Common myeloid progenitor, CD34-positive (primary cell): ENCODE measurements at regions not wholly inside any gene's neighbourhood (a gene's known extent, or its start where the extent isn't known, plus 50 kb on each side); places are given as distances from the start of the nearest gene placed in this dataset.

Experiments
- CTCF ChIA-PET: fragments of 350-600 bp; sonication (Branson Sonifier 250); formaldehyde crosslinking; loops from one replicate; lab custom pipeline; 2021; ENCODE audit warnings: antibody characterized with exemption; lab: Charles Lee
- POLR2A ChIA-PET: fragments of 350-600 bp; sonication (Branson Sonifier 250); formaldehyde crosslinking; loops from one replicate; lab custom pipeline; 2021; ENCODE audit warnings: antibody characterized with exemption; lab: Charles Lee
- DNase-seq, 3 donors: peaks; one replicate each; pipeline versions ENCODE4 v3.0.0 to v3.0.0-alpha.2; 2013
- H3K27ac ChIP-seq, 2 experiments: 1 replicate in 1 of 2; 2 replicates in 1 of 2; pipeline ENCODE4 v1.7.0; 2013; ENCODE audit warnings: inconsistent platforms in 2 of 2, low read length in 2 of 2, mild to moderate bottlenecking in 2 of 2, low read depth in 1 of 2, moderate library complexity in 1 of 2; ENCODE audit not compliant: severe bottlenecking in 2 of 2, insufficient read depth in 1 of 2, poor library complexity in 1 of 2
- H3K27me3 ChIP-seq, 5 experiments: replicated peaks in 2 of 5; 1 replicate in 3 of 5; 2 replicates in 2 of 5; pipeline versions ENCODE4 v1.6.1 to v1.7.0; 2013; ENCODE audit warnings: low read length in 4 of 5, mild to moderate bottlenecking in 2 of 5, moderate library complexity in 2 of 5, inconsistent platforms in 1 of 5; ENCODE audit not compliant: insufficient read depth in 5 of 5, control insufficient read depth in 4 of 5
- H3K36me3 ChIP-seq, 4 experiments: 1 replicate in 2 of 4; 2 replicates in 2 of 4; pipeline versions ENCODE4 v1.6.1 to v1.7.0; 2013; ENCODE audit warnings: low read length in 3 of 4, control low read depth in 1 of 4, mild to moderate bottlenecking in 1 of 4; ENCODE audit not compliant: control insufficient read depth in 4 of 4, insufficient read depth in 4 of 4
- H3K4me1 ChIP-seq, 4 experiments: 1 replicate in 3 of 4; 2 replicates in 1 of 4; pipeline versions ENCODE4 v1.6.1 to v1.7.1; 2013; ENCODE audit warnings: low read length in 3 of 4, mild to moderate bottlenecking in 3 of 4, control low read depth in 1 of 4, inconsistent platforms in 1 of 4, moderate library complexity in 1 of 4; ENCODE audit not compliant: control insufficient read depth in 4 of 4, insufficient read depth in 4 of 4; ENCODE audit errors: control extremely low read depth in 1 of 4
- H3K4me3 ChIP-seq, 7 experiments: 1 replicate in 4 of 7; 2 replicates in 3 of 7; pipeline versions ENCODE4 v1.5.1 to v1.7.0; 2013; ENCODE audit warnings: mild to moderate bottlenecking in 7 of 7, low read length in 6 of 7, moderate library complexity in 6 of 7, inconsistent platforms in 2 of 7, low read depth in 2 of 7, control low read depth in 1 of 7; ENCODE audit not compliant: insufficient read depth in 4 of 7, control insufficient read depth in 1 of 7; ENCODE audit errors: extremely low read depth in 1 of 7
- H3K9me3 ChIP-seq, 5 experiments: 1 replicate in 4 of 5; 2 replicates in 1 of 5; pipeline versions ENCODE4 v1.6.1 to v1.7.1; 2013; ENCODE audit warnings: low read length in 4 of 5, mild to moderate bottlenecking in 2 of 5, inconsistent platforms in 1 of 5, low read depth in 1 of 5, moderate library complexity in 1 of 5; ENCODE audit not compliant: control insufficient read depth in 4 of 5, insufficient read depth in 2 of 5; ENCODE audit errors: control extremely low read depth in 1 of 5
- WGBS: methylation state at CpG from one replicate; pipeline ENCODE4 v1.1.5; 2013; ENCODE audit not compliant: insufficient coverage; 5-methylcytosine and 5-hydroxymethylcytosine counted together

DNA sequence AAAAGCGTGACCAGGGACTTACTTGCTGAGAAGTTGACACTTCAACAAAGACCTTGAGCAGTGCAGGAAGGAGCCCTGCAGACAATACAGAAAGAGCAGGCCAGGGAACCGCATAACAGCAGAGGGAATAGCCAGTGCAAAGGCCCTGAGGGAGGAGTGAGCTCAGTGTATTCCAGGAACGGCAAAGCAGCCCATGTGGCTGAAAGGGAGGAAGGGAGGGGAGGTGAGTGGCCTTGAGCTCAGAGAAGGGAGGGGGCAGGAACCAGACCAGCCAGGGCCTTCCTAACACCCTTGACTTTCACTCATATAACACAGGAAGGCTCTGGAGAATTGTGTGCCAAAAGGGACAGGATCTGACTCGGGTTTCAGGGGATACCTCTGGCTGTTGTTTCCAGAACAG is 112.2 kb downstream of the BCOR start:
- DNase-seq = no peak
- CTCF ChIA-PET = interaction anchor here (1.3 kb wide), 1 partner anchor 21 kb away, joined by 4 read pairs; no protein-coding TSS in a partner anchor
- Histone ChIP-seq H3K27me3 (peaks cover 0 to 7% (median 0%) of the 10 kb centered on the region in 5 experiments), H3K9me3 (no peaks in the 10 kb centered on the region), H3K27ac (no peak overlapping the region), H3K36me3 (no peaks in the 10 kb centered on the region), H3K4me3 (no peak overlapping the region), H3K4me1 (peaks cover 0 to 3% (median 0%) of the 10 kb centered on the region in 4 experiments)
- POLR2A ChIA-PET = interaction anchor here (0.6 kb wide), 1 partner anchor 327 kb away, joined by 4 read pairs; no protein-coding TSS in a partner anchor
- WGBS = 61% methylated on average over 2 of the region's 4 CpGs

DNA sequence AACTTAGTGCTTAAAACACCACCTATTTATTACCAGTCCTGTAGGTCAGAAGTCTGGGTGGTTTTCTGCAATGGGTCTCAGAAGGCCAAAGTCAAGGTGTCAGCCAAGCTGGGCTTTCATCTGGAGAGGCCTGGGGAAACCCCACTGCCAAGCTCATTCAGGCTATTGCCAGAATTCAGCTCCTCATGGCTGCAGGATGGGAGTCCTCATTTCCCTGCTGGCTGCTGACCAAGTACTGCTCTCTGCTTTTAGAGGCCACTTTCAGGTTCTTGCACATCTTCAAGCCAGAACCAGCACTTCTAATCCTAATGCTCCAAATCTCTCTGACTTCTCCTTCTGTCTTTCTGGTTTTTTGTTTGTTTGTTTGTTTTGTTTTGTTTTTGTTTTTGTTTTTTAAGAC is 109.3 kb downstream of the BCOR start:
- H3K27me3 ChIP-seq = peaks cover 0 to 5% (median 0%) of the 10 kb centered on the region in 5 experiments
- H3K4me1 ChIP-seq = peaks cover 0 to 3% (median 0%) of the 10 kb centered on the region in 4 experiments
- H3K36me3 ChIP-seq = no peaks in the 10 kb centered on the region
- no peaks in the 10 kb centered on the region for H3K9me3 ChIP-seq
- H3K27ac ChIP-seq = no peak overlapping the region
- H3K4me3 ChIP-seq = no peak overlapping the region
- ChIA-PET POLR2A (no interaction called here), CTCF (no interaction called here)
- DNase-seq = no peak

DNA sequence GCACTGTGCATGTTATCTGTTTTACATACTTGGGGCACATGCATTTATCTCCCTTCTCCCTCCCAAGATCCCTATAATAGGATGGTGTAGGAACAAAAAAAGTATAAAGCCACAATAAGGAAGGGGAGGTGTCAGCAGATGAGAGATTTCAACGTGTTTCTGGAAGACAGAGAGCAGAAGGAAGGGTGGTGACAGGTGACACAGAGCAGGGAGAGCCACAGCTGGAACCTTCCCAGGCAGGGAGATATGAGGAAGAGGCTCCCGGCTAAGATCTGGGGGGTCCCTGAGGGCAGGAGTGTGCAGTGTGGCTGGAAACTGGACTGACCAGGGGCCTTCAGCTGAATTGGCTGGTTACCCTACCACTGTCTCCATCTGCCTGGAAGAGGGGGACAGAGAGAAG is 107.4 kb downstream of the BCOR start:
- ChIA-PET CTCF (no interaction called here), POLR2A (no interaction called here)
- peaks cover 0 to 3% (median 0%) of the 10 kb centered on the region in 4 experiments for H3K4me1 ChIP-seq
- H3K9me3 ChIP-seq = no peaks in the 10 kb centered on the region
- H3K4me3 ChIP-seq = no peak overlapping the region
- no peak for DNase-seq
- 36% methylated on average over 2 of the region's 2 CpGs for WGBS
- peaks cover 0 to 5% (median 0%) of the 10 kb centered on the region in 5 experiments for H3K27me3 ChIP-seq
- H3K27ac ChIP-seq = no peak overlapping the region
- H3K36me3 ChIP-seq = no peaks in the 10 kb centered on the region

DNA sequence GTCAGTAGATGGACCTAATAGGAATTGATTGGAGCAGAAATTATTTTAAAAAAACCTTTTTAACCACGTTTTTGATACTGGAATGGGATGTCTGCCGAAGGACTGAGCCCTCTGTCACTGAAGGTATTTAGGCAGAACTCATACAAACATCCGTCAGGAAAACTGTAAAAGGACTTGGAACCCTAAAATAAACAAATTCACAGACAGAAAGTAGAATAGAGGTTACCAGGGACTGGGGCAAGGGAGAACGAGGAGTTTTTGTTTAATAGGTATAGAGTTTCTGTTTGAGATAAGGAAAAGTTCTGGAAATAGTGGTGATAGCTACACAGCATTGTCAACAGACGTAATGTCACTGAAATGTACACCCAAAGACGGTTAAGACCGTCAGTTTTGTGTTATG is 105.5 kb downstream of the BCOR start:
- peaks cover 0 to 3% (median 0%) of the 10 kb centered on the region in 4 experiments for H3K4me1 ChIP-seq
- POLR2A ChIA-PET = no interaction called here
- CTCF ChIA-PET = no interaction called here

DNA sequence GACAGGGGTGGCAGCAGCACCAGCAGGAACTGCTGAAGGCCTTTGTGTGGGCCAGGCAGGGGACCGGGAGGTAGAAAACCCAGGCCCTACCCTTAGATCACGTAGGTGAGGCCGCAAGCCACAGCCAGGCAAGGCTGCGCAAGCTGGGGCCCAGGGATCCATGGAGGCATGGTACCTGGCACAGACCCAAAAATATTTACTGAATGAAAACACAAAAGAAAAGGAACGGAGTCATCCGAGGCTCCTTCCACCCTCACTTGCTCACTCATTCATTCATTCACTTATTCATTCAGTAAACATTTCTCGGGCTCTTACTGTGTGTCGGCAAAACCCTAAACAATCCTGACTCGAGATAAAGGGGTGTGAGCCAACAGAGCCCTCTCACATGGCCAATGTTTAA is 102.3 kb downstream of the BCOR start:
- POLR2A ChIA-PET = no interaction called here
- Histone ChIP-seq H3K27me3 (peaks cover 0 to 2% (median 0%) of the 10 kb centered on the region in 5 experiments), H3K4me1 (peaks cover 0 to under 1% (median 0%) of the 10 kb centered on the region in 4 experiments), H3K9me3 (no peaks in the 10 kb centered on the region), H3K36me3 (no peaks in the 10 kb centered on the region), H3K4me3 (no peak overlapping the region), H3K27ac (no peak overlapping the region)
- CTCF ChIA-PET = no interaction called here
- WGBS = 82% methylated on average over 8 of the region's 9 CpGs
- no peak for DNase-seq

More for the DNA sequence above, 105.5 kb downstream of the BCOR start:
- DNase-seq = no peak
- WGBS = 80% methylated on average over 2 of the region's 7 CpGs
- H3K27me3 ChIP-seq = peaks cover 0 to 5% (median 0%) of the 10 kb centered on the region in 5 experiments
- H3K36me3 ChIP-seq = no peaks in the 10 kb centered on the region
- no peak overlapping the region for H3K4me3 ChIP-seq
- H3K9me3 ChIP-seq = no peaks in the 10 kb centered on the region
- H3K27ac ChIP-seq = no peak overlapping the region

DNA sequence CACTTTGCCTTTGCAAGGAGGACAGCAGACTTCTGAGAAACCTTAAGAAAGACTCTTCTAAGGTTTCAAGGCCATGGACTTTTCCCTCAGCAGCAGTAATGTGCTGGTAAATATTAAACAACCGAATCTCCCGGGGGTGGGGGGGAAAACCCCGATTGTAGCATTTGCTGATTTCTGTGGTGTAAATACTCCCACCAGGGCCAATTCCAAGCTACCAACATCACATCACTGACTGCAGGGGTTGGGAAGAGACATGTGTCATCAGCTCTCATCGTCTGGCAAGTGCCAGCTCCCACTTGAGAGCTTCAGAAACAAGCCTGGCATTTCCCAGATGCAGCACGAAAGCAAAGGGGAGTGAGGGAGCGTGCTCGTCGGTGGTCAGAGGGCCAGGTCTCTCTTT is 101.2 kb downstream of the BCOR start:
- POLR2A ChIA-PET = no interaction called here
- Histone ChIP-seq H3K4me3 (no peak overlapping the region), H3K27me3 (no peaks in the 10 kb centered on the region), H3K27ac (no peak overlapping the region), H3K9me3 (no peaks in the 10 kb centered on the region), H3K4me1 (no peaks in the 10 kb centered on the region), H3K36me3 (no peaks in the 10 kb centered on the region)
- 74% methylated on average over 5 of the region's 8 CpGs for WGBS
- DNase-seq = no peak
- CTCF ChIA-PET = no interaction called here

DNA sequence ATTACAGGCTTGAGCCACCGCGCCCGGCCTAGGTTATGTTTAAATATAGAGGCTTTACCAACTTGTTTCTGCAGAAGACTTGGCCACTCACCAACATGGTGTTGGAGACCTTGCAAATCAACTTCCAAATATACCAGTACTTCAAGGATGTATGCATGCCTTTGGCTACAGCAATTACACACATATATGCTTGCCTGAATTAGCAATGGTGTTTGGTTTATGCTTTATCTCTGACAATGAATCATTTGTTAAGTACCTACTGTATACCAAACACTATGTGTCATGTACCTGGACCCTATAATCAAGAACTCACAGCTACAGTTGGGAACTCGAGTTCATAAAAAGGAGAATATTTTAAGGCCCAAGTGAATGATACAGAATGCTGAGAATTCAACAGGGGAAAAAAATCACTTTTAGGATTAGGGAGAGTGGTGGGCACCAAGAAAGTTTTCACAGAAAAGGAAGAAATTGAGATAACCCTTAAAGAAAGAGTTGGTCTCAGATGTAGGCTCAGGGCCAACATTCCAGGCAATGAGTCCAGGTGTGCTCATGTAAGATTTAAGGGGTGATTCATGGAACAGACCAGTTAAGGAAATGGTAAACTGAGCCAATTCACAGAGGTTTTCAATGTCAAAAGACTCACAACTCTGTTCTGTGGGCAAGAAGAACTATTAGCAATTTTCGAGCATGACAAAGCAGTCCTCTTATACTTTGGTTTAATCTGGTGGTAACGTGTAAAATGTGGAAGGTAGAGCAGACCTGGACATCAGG is 98.9 kb downstream of the BCOR start:
- Histone ChIP-seq H3K27me3 (peaks cover 0 to 4% (median 0%) of the 10 kb centered on the region in 5 experiments), H3K9me3 (no peaks in the 10 kb centered on the region), H3K4me1 (peaks cover 0 to 12% (median 5%) of the 10 kb centered on the region in 4 experiments), H3K36me3 (no peaks in the 10 kb centered on the region), H3K4me3 (no peak overlapping the region), H3K27ac (no peak overlapping the region)
- ChIA-PET CTCF (interaction anchor here (1.4 kb wide), 1 partner anchor 13 kb away, joined by 3 read pairs; no protein-coding TSS in a partner anchor), POLR2A (no interaction called here)
- WGBS = 73% methylated on average over 2 of the region's 6 CpGs
- DNase-seq = no peak
